Cardiac fibroblast (primary cell): ENCODE measurements at regions not wholly inside any gene's neighbourhood (a gene's known extent, or its start where the extent isn't known, plus 50 kb on each side); places are given as distances from the start of the nearest gene placed in this dataset.

Experiments used
- DNase-seq, 2 donors: peaks; one replicate each; pipeline versions ENCODE4 v3.0.0 to v3.0.0-alpha.2; 2010; ENCODE audit warnings: low read depth in 2 of 2
- H3K4me3 ChIP-seq, 2 donors: replicated peaks in 1 of 2; 1 replicate in 1 of 2; 2 replicates in 1 of 2; pipeline ENCODE4 v1.5.1; 2011; ENCODE audit warnings: low read depth in 2 of 2, low read length in 2 of 2, mild to moderate bottlenecking in 2 of 2, moderate library complexity in 1 of 2
- CTCF ChIP-seq: IDR thresholded peaks from one replicate; pipeline ENCODE4 v1.5.1; 2011; ENCODE audit warnings: low read depth, mild to moderate bottlenecking, low read length, inconsistent platforms

GRCh38 chr6:47372318-47372717, 62.6 kb upstream of the TNFRSF21 start:
- no peak for DNase-seq
- H3K4me3 ChIP-seq: no peak overlapping the region
- TF ChIP-seq CTCF: no peak

DNA sequence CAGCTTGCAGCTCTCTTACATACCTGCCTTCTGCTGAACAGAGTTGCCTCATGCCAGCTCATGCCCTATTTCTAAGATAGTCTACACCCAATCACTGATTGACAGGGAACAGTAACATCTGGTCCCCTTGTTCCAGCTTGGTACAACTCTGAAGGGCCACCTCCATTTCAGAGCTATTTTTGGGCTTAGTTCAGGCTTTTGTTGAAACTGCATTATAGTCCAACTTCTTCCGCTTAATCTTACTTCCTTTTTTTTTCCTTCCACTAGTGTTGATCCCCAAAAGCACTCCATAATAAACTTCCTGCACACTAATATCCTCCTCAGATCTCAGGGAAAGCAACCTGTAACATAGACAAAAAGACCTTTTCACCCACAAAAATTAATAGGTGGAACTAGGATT, 65.7 kb upstream of the TNFRSF21 start:
- H3K4me3 ChIP-seq: no peak overlapping the region
- TF ChIP-seq CTCF: no peak
- DNase-seq: no peak

DNA sequence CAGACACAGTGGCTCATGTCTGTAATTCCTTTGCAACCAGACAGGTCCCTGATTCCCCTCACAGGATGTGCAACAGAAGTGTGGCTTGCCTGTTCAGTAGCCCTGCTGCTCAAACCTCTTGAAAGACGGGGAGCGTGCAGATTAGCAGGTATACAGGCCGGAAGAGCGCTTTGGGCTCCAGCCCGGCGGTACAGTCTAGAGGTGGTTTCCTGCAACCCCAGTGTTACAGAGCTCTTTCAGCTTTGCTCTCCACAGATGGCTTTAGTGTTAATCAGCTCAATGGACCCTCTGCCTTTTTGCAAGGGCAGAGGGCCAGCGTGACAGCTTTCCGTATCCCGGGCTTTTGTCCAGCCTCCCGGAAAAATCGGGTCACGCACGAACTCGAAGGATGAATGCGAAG, 67.2 kb upstream of the TNFRSF21 start:
- no peak overlapping the region for H3K4me3 ChIP-seq
- TF ChIP-seq CTCF: no peak
- DNase-seq: no peak

- no peak for TF ChIP-seq CTCF
- no peak overlapping the region for H3K4me3 ChIP-seq
- DNase-seq: no peak
Observed at GRCh38 chr6:47377971-47378370, 68.3 kb upstream of the TNFRSF21 start.

GRCh38 chr6:47379328-47379727, 69.6 kb upstream of the TNFRSF21 start:
- H3K4me3 ChIP-seq: no peak overlapping the region
- peak; percentile 19 to 66 for DNase-seq
- no peak for TF ChIP-seq CTCF

GRCh38 chr6:47380251-47380650, 70.5 kb upstream of the TNFRSF21 start:
- TF ChIP-seq CTCF: no peak
- DNase-seq: no peak
- H3K4me3 ChIP-seq: no peak overlapping the region

- no peak for DNase-seq
- TF ChIP-seq CTCF: no peak
- H3K4me3 ChIP-seq: no peak overlapping the region
Observed at GRCh38 chr6:47381036-47381435, 71.3 kb upstream of the TNFRSF21 start.
